HepG2 (cell line): ENCODE measurements at regions not wholly inside any gene's neighbourhood (a gene's known extent, or its start where the extent isn't known, plus 50 kb on each side); places are given as distances from the start of the nearest gene placed in this dataset.

Experiments
- ATAC-seq: fragments of 200-7000 bp; cut with Tn5 transposase; 3 replicates; pipeline ENCODE4 v1.9.1; 2020; ENCODE audit warnings: mild to moderate bottlenecking, moderate library complexity
- BruUV-seq: library from RNA; stranded (reverse); fragments of 400-500 nt; replicated peaks from 2 replicates; lab custom pipeline; 2021; lab: Mats Ljungman, UMichigan
- CTCF ChIA-PET: fragments of 300-600 bp; formaldehyde crosslinking; extraction: SDS; loops from one replicate; lab custom pipeline; 2021; ENCODE audit warnings: low total read pairs, inconsistent platforms, low intra/inter-chr PET ratio; lab: Yijun Ruan, JAX
- POLR2A ChIA-PET: fragments of 350-600 bp; sonication (Branson Sonifier 250); formaldehyde crosslinking; loops from one replicate; lab custom pipeline; 2020; ENCODE audit warnings: antibody characterized with exemption, inconsistent platforms; lab: Yijun Ruan, JAX
- DNase-seq: peaks from one replicate; pipeline ENCODE4 v3.0.0-alpha.2; 2015; ENCODE audit warnings: low spot score
- FAIRE-seq: peaks from 3 replicates; lab custom pipeline; 2011; peaks lifted over from hg19 to GRCh38; lab: Jason Lieb, UNC
- H2AFZ ChIP-seq: one replicate; pipeline ENCODE4 v1.6.1; 2011; ENCODE audit warnings: low read length, inconsistent platforms
- H3K27ac ChIP-seq: fragments of 300-600 bp; 3 replicates; pipeline ENCODE4 v1.8.0; 2011; ENCODE audit warnings: mixed run types, mild to moderate bottlenecking, mixed read lengths, low read length, inconsistent platforms; ENCODE audit not compliant: insufficient read depth; ENCODE audit errors: extremely low read length
- H3K27me3 ChIP-seq, 2 experiments: fragments of 200-600 bp in 1 of 2; 2 replicates in 1 of 2; 3 replicates in 1 of 2; pipeline versions ENCODE4 v1.6.0 to v1.8.0; 2011; ENCODE audit warnings: low read length in 2 of 2, mild to moderate bottlenecking in 2 of 2, moderate library complexity in 2 of 2, inconsistent platforms in 1 of 2; ENCODE audit not compliant: insufficient read depth in 2 of 2, control insufficient read depth in 1 of 2
- H3K36me3 ChIP-seq, 2 experiments: fragments of 200-600 bp in 1 of 2; replicated peaks in 1 of 2; 2 replicates in 1 of 2; 3 replicates in 1 of 2; pipeline versions ENCODE4 v1.5.1 to v1.8.0; 2011; ENCODE audit warnings: low read length in 2 of 2, inconsistent platforms in 1 of 2; ENCODE audit not compliant: insufficient read depth in 2 of 2, control insufficient read depth in 1 of 2
- H3K4me1 ChIP-seq: 2 replicates; pipeline ENCODE4 v1.5.1; 2012; ENCODE audit warnings: low read length, inconsistent platforms; ENCODE audit not compliant: insufficient read depth
- H3K4me2 ChIP-seq: 2 replicates; pipeline ENCODE4 v1.6.0; 2011; ENCODE audit warnings: low read depth, low read length, inconsistent platforms
- H3K4me3 ChIP-seq, 3 experiments: fragments of 200-600 bp in 1 of 3; sonication (generic), shearing (Covaris generic) in 1 of 3; replicated peaks in 1 of 3; 2 replicates each; pipeline ENCODE4 v1.5.1; 2011 to 2016; ENCODE audit warnings: low read length in 3 of 3, inconsistent platforms in 2 of 3, low read depth in 2 of 3, mild to moderate bottlenecking in 2 of 3, control low read depth in 1 of 3, mixed read lengths in 1 of 3; ENCODE audit not compliant: insufficient read depth in 1 of 3
- H3K79me2 ChIP-seq: one replicate; pipeline ENCODE4 v1.6.1; 2011; ENCODE audit warnings: low read length, inconsistent platforms; ENCODE audit not compliant: insufficient read depth
- H3K9ac ChIP-seq: 2 replicates; pipeline ENCODE4 v1.6.0; 2011; ENCODE audit warnings: mild to moderate bottlenecking, low read depth, low read length, inconsistent platforms; ENCODE audit not compliant: insufficient read depth
- H3K9me3 ChIP-seq: 2 replicates; pipeline ENCODE4 v1.5.1; 2012; ENCODE audit warnings: mild to moderate bottlenecking, low read length
- H4K20me1 ChIP-seq: 2 replicates; pipeline ENCODE4 v1.6.0; 2011; ENCODE audit warnings: inconsistent platforms, mild to moderate bottlenecking, low read length, moderate library complexity; ENCODE audit not compliant: insufficient read depth
- BHLHE40 ChIP-seq: IDR thresholded peaks from 2 replicates; pipeline ENCODE4 v1.6.1; 2011; ENCODE audit warnings: low read length, improper control_type of control experiment
- FOXM1 ChIP-seq: sonication (generic); formaldehyde crosslinking; IDR thresholded peaks from 2 replicates; pipeline ENCODE4 v1.5.0; 2020; ENCODE audit warnings: missing genetic modification reagents
- NFE2L1 ChIP-seq: sonication (generic); formaldehyde crosslinking; IDR thresholded peaks from 2 replicates; pipeline ENCODE4 v1.4.0; 2020; ENCODE audit warnings: missing genetic modification reagents, mild to moderate bottlenecking, borderline replicate concordance
- NFE2L2 ChIP-seq: fragments of 150-350 bp; IDR thresholded peaks from 2 replicates; pipeline ENCODE4 v1.6.1; 2014; ENCODE audit warnings: low read length
- SMARCE1 ChIP-seq: fragments of 450-650 bp; IDR thresholded peaks from 2 replicates; pipeline ENCODE4 v1.6.1; 2017; ENCODE audit warnings: borderline replicate concordance
- ZNF468 ChIP-seq: sonication (generic); formaldehyde crosslinking; IDR thresholded peaks from 2 replicates; pipeline ENCODE4 v1.8.0; 2022; ENCODE audit warnings: mild to moderate bottlenecking, moderate library complexity, missing genetic modification reagents
- WGBS: methylation state at CpG from one replicate; pipeline ENCODE4 v1.1.6; 2017; ENCODE audit warnings: low lambda C conversion rate; 5-methylcytosine and 5-hydroxymethylcytosine counted together
- in situ Hi-C: cut with HindIII; loops from 2 replicates; pipeline ENCODE4 v1.10.0; 2017; ENCODE audit warnings: low pct_unique_long_range_greater_than_20kb; ENCODE audit not compliant: extremely low pct_ligation_motif_present
- intact Hi-C: fragments of 100-400 bp; cut with micrococcal nuclease; formaldehyde crosslinking; loops from one replicate; pipeline ENCODE4 v1.10.0; 2022; ENCODE audit not compliant: unreplicated experiment
- TF ChIP-seq, protein P1 (sequence below): sonication (generic); formaldehyde crosslinking; IDR thresholded peaks from 2 replicates; pipeline ENCODE4 v1.4.0; 2020; ENCODE audit warnings: missing genetic modification reagents, borderline replicate concordance
- TF ChIP-seq, protein P2 (sequence below): sonication (generic); formaldehyde crosslinking; IDR thresholded peaks from 2 replicates; pipeline ENCODE4 v1.4.0; 2020; ENCODE audit warnings: mild to moderate bottlenecking, low read depth, missing genetic modification reagents
- TF ChIP-seq, protein P3 (sequence below), 2 experiments: sonication (generic) in 1 of 2; formaldehyde crosslinking in 1 of 2; IDR thresholded peaks; 2 replicates each; pipeline versions ENCODE4 v1.4.0 to v1.6.1; 2018 to 2020; ENCODE audit warnings: missing genetic modification reagents in 2 of 2, borderline replicate concordance in 1 of 2, low read depth in 1 of 2, mild to moderate bottlenecking in 1 of 2, missing biosample characterization in 1 of 2

DNA sequence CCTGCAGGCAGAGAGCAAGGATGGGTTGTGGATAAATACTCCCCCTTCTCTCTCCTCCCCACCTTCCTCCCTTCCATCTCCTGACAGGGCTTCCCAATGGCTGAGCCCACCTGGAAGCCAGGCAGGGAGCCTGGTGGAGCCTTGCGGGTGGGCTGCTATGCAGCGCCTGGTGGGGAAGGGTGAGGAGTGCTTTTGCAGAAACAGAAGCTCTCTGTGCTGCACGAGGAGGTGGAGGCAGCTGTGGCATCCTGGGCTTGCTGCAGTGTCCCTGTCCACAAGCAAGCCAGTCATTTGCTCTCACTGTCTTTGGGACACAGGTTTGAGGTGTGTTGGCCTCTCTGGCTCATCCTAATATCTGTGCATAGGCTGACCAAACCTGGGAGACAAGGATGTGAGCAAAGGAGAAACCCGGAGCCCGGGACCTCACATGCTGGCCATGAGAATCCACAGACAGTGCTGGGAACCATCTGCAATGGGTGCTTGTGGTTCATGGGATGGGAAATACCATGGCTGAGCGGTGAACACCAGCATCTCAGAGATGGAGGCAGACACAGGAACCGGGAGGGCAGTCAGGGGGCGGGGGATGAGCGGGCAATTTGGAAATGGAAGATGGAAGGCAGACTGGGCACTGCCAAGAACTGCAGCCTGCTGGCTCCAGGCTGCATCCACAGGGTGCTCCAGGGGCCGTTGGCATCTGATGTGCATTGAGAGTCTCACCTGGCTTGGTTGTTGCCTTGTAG, 364.2 kb downstream of the GLRX3 start:
- no TSS peak for BruUV-seq
- intact Hi-C loops = no loop called here
- TF ChIP-seq SMARCE1 = no peak
- no peak for TF ChIP-seq NFE2L1 (CRISPR knock-in tag)
- TF ChIP-seq ZNF468 = no peak
- ChIA-PET POLR2A (no interaction called here), CTCF (no interaction called here)
- DNase-seq = no peak
- no peak for ATAC-seq
- Histone ChIP-seq H4K20me1 (no peaks in the 10 kb centered on the region), H2AFZ (no peak overlapping the region), H3K27ac (no peak overlapping the region), H3K79me2 (no peaks in the 10 kb centered on the region), H3K4me3 (no peak overlapping the region), H3K36me3 (no peaks in the 10 kb centered on the region), H3K4me2 (no peak overlapping the region), H3K9me3 (no peaks in the 10 kb centered on the region), H3K9ac (no peak overlapping the region), H3K4me1 (no peaks in the 10 kb centered on the region), H3K27me3 (no peaks in the 10 kb centered on the region)
- 3% methylated on average over 7 of the region's 10 CpGs for WGBS
- no peak for FAIRE-seq
- in situ Hi-C loops = no loop called here

DNA sequence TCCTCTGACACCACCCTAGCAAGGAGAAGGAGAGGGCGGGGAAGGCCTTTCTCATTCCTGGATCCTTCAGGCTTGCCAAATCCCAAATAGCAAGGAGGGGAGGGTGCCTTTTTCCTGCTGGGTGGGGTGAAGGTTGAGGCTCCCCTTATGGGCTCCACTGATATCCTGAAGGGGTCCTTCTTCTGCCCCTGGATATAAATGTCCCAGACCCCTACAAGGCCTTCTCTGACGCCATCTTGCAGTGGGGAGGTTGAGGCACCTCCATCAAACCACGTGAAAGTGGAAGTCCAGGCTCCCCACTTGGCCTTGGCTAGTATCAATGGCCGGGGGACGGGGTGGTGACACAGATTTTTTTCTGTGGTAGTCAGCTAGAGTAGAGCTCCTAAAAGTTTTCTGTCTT, 371.3 kb downstream of the GLRX3 start:
- Histone ChIP-seq H3K27ac (no peak overlapping the region), H3K4me3 (no peak overlapping the region), H2AFZ (no peak overlapping the region), H3K36me3 (no peaks in the 10 kb centered on the region), H3K9ac (no peak overlapping the region), H3K9me3 (no peaks in the 10 kb centered on the region), H3K4me1 (no peaks in the 10 kb centered on the region), H3K79me2 (no peaks in the 10 kb centered on the region), H3K4me2 (no peak overlapping the region), H3K27me3 (peaks cover 0 to 27% of the 10 kb centered on the region in 2 experiments; a peak in 2 of 5 replicates), H4K20me1 (no peaks in the 10 kb centered on the region)
- no peak for FAIRE-seq
- no peak for ATAC-seq
- in situ Hi-C loops = no loop called here
- intact Hi-C loops = no loop called here
- 0% methylated on average over 2 of the region's 5 CpGs for WGBS
- DNase-seq = no peak
- ChIA-PET POLR2A (no interaction called here), CTCF (no interaction called here)
- no TSS peak for BruUV-seq
- TF ChIP-seq, protein P1, sequence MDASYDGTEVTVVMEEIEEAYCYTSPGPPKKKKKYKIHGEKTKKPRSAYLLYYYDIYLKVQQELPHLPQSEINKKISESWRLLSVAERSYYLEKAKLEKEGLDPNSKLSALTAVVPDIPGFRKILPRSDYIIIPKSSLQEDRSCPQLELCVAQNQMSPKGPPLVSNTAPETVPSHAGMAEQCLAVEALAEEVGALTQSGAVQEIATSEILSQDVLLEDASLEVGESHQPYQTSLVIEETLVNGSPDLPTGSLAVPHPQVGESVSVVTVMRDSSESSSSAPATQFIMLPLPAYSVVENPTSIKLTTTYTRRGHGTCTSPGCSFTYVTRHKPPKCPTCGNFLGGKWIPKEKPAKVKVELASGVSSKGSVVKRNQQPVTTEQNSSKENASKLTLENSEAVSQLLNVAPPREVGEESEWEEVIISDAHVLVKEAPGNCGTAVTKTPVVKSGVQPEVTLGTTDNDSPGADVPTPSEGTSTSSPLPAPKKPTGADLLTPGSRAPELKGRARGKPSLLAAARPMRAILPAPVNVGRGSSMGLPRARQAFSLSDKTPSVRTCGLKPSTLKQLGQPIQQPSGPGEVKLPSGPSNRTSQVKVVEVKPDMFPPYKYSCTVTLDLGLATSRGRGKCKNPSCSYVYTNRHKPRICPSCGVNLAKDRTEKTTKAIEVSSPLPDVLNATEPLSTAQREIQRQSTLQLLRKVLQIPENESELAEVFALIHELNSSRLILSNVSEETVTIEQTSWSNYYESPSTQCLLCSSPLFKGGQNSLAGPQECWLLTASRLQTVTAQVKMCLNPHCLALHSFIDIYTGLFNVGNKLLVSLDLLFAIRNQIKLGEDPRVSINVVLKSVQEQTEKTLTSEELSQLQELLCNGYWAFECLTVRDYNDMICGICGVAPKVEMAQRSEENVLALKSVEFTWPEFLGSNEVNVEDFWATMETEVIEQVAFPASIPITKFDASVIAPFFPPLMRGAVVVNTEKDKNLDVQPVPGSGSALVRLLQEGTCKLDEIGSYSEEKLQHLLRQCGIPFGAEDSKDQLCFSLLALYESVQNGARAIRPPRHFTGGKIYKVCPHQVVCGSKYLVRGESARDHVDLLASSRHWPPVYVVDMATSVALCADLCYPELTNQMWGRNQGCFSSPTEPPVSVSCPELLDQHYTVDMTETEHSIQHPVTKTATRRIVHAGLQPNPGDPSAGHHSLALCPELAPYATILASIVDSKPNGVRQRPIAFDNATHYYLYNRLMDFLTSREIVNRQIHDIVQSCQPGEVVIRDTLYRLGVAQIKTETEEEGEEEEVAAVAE = no peak
- TF ChIP-seq BHLHE40 = no peak
- TF ChIP-seq, protein P2, sequence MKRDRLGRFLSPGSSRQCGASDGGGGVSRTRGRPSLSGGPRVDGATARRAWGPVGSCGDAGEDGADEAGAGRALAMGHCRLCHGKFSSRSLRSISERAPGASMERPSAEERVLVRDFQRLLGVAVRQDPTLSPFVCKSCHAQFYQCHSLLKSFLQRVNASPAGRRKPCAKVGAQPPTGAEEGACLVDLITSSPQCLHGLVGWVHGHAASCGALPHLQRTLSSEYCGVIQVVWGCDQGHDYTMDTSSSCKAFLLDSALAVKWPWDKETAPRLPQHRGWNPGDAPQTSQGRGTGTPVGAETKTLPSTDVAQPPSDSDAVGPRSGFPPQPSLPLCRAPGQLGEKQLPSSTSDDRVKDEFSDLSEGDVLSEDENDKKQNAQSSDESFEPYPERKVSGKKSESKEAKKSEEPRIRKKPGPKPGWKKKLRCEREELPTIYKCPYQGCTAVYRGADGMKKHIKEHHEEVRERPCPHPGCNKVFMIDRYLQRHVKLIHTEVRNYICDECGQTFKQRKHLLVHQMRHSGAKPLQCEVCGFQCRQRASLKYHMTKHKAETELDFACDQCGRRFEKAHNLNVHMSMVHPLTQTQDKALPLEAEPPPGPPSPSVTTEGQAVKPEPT = no peak
- no peak for TF ChIP-seq NFE2L2
- TF ChIP-seq, protein P3, sequence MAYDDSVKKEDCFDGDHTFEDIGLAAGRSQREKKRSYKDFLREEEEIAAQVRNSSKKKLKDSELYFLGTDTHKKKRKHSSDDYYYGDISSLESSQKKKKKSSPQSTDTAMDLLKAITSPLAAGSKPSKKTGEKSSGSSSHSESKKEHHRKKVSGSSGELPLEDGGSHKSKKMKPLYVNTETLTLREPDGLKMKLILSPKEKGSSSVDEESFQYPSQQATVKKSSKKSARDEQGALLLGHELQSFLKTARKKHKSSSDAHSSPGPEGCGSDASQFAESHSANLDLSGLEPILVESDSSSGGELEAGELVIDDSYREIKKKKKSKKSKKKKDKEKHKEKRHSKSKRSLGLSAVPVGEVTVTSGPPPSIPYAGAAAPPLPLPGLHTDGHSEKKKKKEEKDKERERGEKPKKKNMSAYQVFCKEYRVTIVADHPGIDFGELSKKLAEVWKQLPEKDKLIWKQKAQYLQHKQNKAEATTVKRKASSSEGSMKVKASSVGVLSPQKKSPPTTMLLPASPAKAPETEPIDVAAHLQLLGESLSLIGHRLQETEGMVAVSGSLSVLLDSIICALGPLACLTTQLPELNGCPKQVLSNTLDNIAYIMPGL (CRISPR knock-in tag; IDR thresholded peaks at IDR 0.05; ENCODE audit: borderline replicate concordance in 1 of 2, low read depth in 1 of 2) = no peak
- TF ChIP-seq FOXM1 = no peak
